ENCODE measurements at regions not wholly inside any gene's neighbourhood (a gene's known extent, or its start where the extent isn't known, plus 50 kb on each side); places are given as distances from the start of the nearest gene placed in this dataset.
"Not testable (repeated sequence)": the region's sequence is repeated elsewhere in the genome, so short reads cannot be mapped to it uniquely, and the experiment has no call there.

DNA sequence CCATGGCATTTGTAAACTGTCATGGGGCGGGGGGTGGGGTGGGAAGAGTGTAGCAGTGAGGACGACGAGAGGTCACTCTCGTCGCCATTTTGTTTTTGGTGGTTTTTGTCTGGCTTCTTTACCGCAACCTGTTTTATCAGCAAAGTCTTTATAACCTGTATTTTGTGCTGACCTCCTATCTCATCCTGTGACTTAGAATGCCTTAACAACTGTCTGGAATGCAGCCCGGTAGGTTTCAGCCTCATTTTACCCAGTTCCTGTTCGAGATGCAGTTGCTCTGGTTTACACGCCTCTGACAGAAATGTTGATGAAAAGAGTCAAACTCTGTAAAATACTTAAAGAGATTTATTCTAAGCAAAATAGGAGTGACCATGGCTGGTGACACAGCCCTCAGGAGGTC is 852.0 kb downstream of the DACH1 start:
- no peak overlapping the region for H3K27ac ChIP-seq (ENCODE audit: low read depth, low read length)
- H3K27me3 ChIP-seq (ENCODE audit: control insufficient read depth, insufficient read depth, low read length), result no peaks in the 10 kb centered on the region
- H3K4me3 ChIP-seq (ENCODE audit: low read length), result no peak overlapping the region
- no peaks in the 10 kb centered on the region for H3K4me1 ChIP-seq (ENCODE audit: control insufficient read depth, insufficient read depth, low read length)
- H3K36me3 ChIP-seq (ENCODE audit: control insufficient read depth, insufficient read depth, low read length), result no peaks in the 10 kb centered on the region
- H3K9ac ChIP-seq (ENCODE audit: low read length), result no peak overlapping the region

DNA sequence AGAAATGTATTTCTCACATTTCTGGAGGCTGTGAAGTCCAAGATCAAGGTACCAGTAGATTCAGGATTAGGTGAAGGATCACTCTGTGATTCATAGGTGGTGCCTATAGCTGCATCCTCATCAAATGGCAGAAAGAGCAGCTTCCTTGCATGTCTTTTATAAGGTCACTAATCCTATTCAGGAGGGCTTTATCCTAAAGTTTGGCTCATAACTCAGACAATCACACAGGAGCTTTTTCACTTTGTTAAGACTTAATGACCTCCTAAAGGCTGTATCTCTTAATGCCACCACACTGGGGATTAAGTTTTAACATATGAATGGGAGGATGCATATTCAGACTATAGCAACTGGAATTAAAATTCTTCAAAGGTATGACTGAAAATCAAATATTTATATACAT is 861.1 kb downstream of the DACH1 start:
- Histone ChIP-seq H3K27me3 (ENCODE audit: control insufficient read depth, insufficient read depth, low read length) (no peaks in the 10 kb centered on the region), H3K4me1 (ENCODE audit: control insufficient read depth, insufficient read depth, low read length) (no peaks in the 10 kb centered on the region), H3K27ac (ENCODE audit: low read depth, low read length) (no peak overlapping the region), H3K36me3 (ENCODE audit: control insufficient read depth, insufficient read depth, low read length) (no peaks in the 10 kb centered on the region), H3K9ac (ENCODE audit: low read length) (no peak overlapping the region), H3K4me3 (ENCODE audit: low read length) (no peak overlapping the region)

DNA sequence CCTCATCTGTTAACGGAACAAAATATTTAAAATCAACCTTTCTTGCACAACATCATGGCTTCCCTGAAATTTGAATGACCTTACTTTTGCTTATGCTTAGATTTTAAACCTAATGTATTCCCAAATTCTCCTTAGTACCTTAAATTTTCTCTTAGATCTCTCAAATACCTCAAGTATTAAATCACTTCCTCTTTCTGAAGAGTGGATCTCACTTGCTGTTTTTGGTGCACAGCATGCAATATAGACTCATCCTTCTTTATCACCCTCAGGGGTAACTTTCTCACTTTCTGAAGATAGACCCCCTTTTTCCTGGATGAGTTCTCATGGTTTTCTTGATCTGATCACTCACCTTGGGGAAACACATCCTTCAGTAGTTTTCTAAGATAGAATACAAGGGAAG is 871.7 kb downstream of the DACH1 start:
- Histone ChIP-seq H3K36me3 (ENCODE audit: control insufficient read depth, insufficient read depth, low read length) (no peaks in the 10 kb centered on the region), H3K27ac (ENCODE audit: low read depth, low read length) (no peak overlapping the region), H3K4me3 (ENCODE audit: low read length) (no peak overlapping the region), H3K9ac (ENCODE audit: low read length) (no peak overlapping the region), H3K27me3 (ENCODE audit: control insufficient read depth, insufficient read depth, low read length) (no peaks in the 10 kb centered on the region), H3K4me1 (ENCODE audit: control insufficient read depth, insufficient read depth, low read length) (no peaks in the 10 kb centered on the region)

DNA sequence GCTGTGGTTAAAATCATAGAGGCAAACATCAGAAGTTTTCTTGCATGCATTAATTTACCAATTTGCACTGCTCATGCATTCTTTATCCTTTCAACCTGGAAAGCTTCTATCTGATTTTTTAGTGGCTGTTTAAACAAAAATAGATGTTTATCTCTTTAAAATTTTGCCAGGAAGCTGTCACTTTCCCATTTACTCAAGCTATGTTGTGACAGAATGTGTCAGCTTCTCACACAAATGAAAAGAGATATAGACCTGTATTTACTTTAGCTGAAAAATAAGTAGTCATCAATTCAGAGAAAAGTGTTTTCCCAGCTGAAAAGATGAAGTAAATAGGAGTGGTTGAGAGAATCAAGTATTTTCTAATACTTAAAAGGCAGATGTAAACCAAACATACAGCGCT is 872.8 kb downstream of the DACH1 start:
- no peak overlapping the region for H3K4me3 ChIP-seq (ENCODE audit: low read length)
- no peak overlapping the region for H3K27ac ChIP-seq (ENCODE audit: low read depth, low read length)
- no peaks in the 10 kb centered on the region for H3K4me1 ChIP-seq (ENCODE audit: control insufficient read depth, insufficient read depth, low read length)
- H3K9ac ChIP-seq (ENCODE audit: low read length), result no peak overlapping the region
- H3K36me3 ChIP-seq (ENCODE audit: control insufficient read depth, insufficient read depth, low read length), result no peaks in the 10 kb centered on the region
- no peaks in the 10 kb centered on the region for H3K27me3 ChIP-seq (ENCODE audit: control insufficient read depth, insufficient read depth, low read length)

- no peaks in the 10 kb centered on the region for H3K36me3 ChIP-seq (ENCODE audit: control insufficient read depth, insufficient read depth, low read length)
- H3K4me1 ChIP-seq (ENCODE audit: control insufficient read depth, insufficient read depth, low read length), result no peaks in the 10 kb centered on the region
- no peak overlapping the region for H3K27ac ChIP-seq (ENCODE audit: low read depth, low read length)
These were observed 878.8 kb upstream of the KLHL1 start for GRCh38 chr13:70987043-70987442.

DNA sequence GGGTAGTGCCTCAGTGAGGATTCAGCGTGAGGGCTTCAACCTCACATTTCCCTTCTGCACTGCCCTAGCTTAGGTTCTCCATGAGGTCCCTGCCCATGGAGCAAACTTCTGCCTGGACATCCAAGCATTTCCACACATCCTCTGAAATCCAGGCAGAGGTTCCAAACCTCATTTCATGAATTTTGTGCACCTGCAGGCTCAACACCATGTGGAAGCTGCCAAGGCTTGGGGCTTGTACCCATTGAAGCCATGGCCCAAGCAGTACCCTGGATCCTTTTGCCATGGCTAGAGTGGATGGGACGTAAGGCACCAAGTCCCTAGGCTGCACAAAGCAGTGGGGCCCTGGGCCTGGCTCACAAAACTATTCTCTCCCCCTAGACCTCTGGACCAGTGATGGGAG is 877.1 kb upstream of the KLHL1 start:
- H3K36me3 ChIP-seq (ENCODE audit: control insufficient read depth, insufficient read depth, low read length), result no peaks in the 10 kb centered on the region
- H3K9ac ChIP-seq (ENCODE audit: low read length), result no peak overlapping the region
- no peak overlapping the region for H3K4me3 ChIP-seq (ENCODE audit: low read length)
- no peaks in the 10 kb centered on the region for H3K4me1 ChIP-seq (ENCODE audit: control insufficient read depth, insufficient read depth, low read length)
- no peak overlapping the region for H3K27ac ChIP-seq (ENCODE audit: low read depth, low read length)
- H3K27me3 ChIP-seq (ENCODE audit: control insufficient read depth, insufficient read depth, low read length), result no peaks in the 10 kb centered on the region

More at GRCh38 chr13:70987043-70987442, 878.8 kb upstream of the KLHL1 start:
- no peak overlapping the region for H3K4me3 ChIP-seq (ENCODE audit: low read length)
- no peak overlapping the region for H3K9ac ChIP-seq (ENCODE audit: low read length)
- no peaks in the 10 kb centered on the region for H3K27me3 ChIP-seq (ENCODE audit: control insufficient read depth, insufficient read depth, low read length)

GRCh38 chr13:70981219-70981618 is 873.0 kb upstream of the KLHL1 start:
- H3K4me3 ChIP-seq (ENCODE audit: low read length); H3K27me3 ChIP-seq (ENCODE audit: control insufficient read depth, insufficient read depth, low read length); H3K4me1 ChIP-seq (ENCODE audit: control insufficient read depth, insufficient read depth, low read length); H3K36me3 ChIP-seq (ENCODE audit: control insufficient read depth, insufficient read depth, low read length); H3K27ac ChIP-seq (ENCODE audit: low read depth, low read length); H3K9ac ChIP-seq (ENCODE audit: low read length): not testable (repeated sequence)

DNA sequence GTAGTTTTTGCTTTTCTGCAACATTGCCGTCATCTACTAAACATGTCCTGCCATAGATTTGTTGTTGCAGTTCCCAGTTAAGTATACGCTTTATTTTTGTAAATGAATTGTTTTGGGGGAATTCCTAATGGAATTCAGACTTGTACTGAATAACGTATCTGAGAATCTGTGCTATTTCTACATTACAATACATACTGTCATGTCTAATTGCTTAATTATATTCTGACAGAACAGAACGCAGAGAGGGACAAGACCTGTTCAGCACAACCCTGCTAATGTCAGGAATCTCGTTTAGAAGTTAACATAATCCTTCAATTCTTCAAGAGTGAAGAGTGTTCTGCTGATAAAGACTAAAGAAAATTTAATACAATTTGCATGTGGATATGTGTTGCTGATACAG is 861.1 kb upstream of the KLHL1 start:
- Histone ChIP-seq H3K27ac (ENCODE audit: low read depth, low read length) (no peak overlapping the region), H3K4me1 (ENCODE audit: control insufficient read depth, insufficient read depth, low read length) (no peaks in the 10 kb centered on the region), H3K4me3 (ENCODE audit: low read length) (no peak overlapping the region), H3K9ac (ENCODE audit: low read length) (no peak overlapping the region), H3K27me3 (ENCODE audit: control insufficient read depth, insufficient read depth, low read length) (no peaks in the 10 kb centered on the region), H3K36me3 (ENCODE audit: control insufficient read depth, insufficient read depth, low read length) (no peaks in the 10 kb centered on the region)

GRCh38 chr13:70967564-70967963 is 859.3 kb upstream of the KLHL1 start:
- no peak overlapping the region for H3K27ac ChIP-seq (ENCODE audit: low read depth, low read length)
- no peaks in the 10 kb centered on the region for H3K27me3 ChIP-seq (ENCODE audit: control insufficient read depth, insufficient read depth, low read length)
- H3K4me3 ChIP-seq (ENCODE audit: low read length), result no peak overlapping the region
- no peaks in the 10 kb centered on the region for H3K36me3 ChIP-seq (ENCODE audit: control insufficient read depth, insufficient read depth, low read length)
- H3K4me1 ChIP-seq (ENCODE audit: control insufficient read depth, insufficient read depth, low read length), result no peaks in the 10 kb centered on the region
- no peak overlapping the region for H3K9ac ChIP-seq (ENCODE audit: low read length)

GRCh38 chr13:70964874-70965273 is 856.6 kb upstream of the KLHL1 start:
- no peak overlapping the region for H3K9ac ChIP-seq (ENCODE audit: low read length)
- H3K36me3 ChIP-seq (ENCODE audit: control insufficient read depth, insufficient read depth, low read length), result no peaks in the 10 kb centered on the region
- no peak overlapping the region for H3K4me3 ChIP-seq (ENCODE audit: low read length)
- no peaks in the 10 kb centered on the region for H3K4me1 ChIP-seq (ENCODE audit: control insufficient read depth, insufficient read depth, low read length)
- H3K27ac ChIP-seq (ENCODE audit: low read depth, low read length), result no peak overlapping the region
- no peaks in the 10 kb centered on the region for H3K27me3 ChIP-seq (ENCODE audit: control insufficient read depth, insufficient read depth, low read length)

- H3K27me3 ChIP-seq (ENCODE audit: control insufficient read depth, insufficient read depth, low read length), result no peaks in the 10 kb centered on the region
- no peaks in the 10 kb centered on the region for H3K4me1 ChIP-seq (ENCODE audit: control insufficient read depth, insufficient read depth, low read length)
- no peaks in the 10 kb centered on the region for H3K36me3 ChIP-seq (ENCODE audit: control insufficient read depth, insufficient read depth, low read length)
- no peak overlapping the region for H3K9ac ChIP-seq (ENCODE audit: low read length)
- H3K4me3 ChIP-seq (ENCODE audit: low read length), result no peak overlapping the region
- H3K27ac ChIP-seq (ENCODE audit: low read depth, low read length), result no peak overlapping the region
These were observed 855.9 kb upstream of the KLHL1 start for GRCh38 chr13:70964124-70964523.

- Histone ChIP-seq H3K9ac (ENCODE audit: low read length) (no peak overlapping the region), H3K4me3 (ENCODE audit: low read length) (no peak overlapping the region), H3K27ac (ENCODE audit: low read depth, low read length) (no peak overlapping the region), H3K27me3 (ENCODE audit: control insufficient read depth, insufficient read depth, low read length) (no peaks in the 10 kb centered on the region), H3K36me3 (ENCODE audit: control insufficient read depth, insufficient read depth, low read length) (no peaks in the 10 kb centered on the region), H3K4me1 (ENCODE audit: control insufficient read depth, insufficient read depth, low read length) (no peaks in the 10 kb centered on the region)
These were observed 852.7 kb upstream of the KLHL1 start for GRCh38 chr13:70960841-70961443.

DNA sequence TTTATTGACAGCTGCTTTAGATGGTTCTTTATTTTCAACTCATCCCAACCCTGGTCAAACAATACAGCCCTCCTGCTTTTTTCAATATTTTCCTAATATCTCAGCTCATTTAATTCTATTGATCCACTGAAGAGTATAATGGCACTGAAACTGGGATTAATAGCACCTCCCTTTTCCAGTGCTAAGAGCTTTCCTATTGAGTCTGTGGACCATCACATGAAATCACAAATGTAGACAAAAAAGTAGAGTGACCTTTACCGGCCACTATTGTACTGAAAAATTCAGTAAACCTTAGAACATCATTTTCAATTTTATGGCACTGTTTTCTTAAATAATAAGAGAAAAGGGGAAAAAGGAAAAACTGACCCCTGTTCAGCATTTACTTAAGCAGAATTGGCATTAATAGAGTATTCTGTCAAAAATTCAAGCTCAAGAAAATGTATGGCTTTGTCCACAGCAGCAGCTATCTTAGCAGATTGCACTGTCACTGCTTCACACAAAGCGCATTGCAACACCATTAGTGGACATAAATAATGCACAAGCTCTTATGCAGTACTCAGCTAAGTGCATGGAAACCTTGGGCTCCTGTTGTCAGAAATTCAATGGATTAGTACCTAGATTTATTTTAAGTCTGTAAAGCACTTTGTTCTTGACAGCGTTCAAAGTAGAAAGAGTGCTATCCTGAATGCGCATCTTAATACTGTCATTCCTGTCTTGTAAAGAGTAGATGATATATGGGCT is 851.0 kb upstream of the KLHL1 start:
- no peaks in the 10 kb centered on the region for H3K27me3 ChIP-seq (ENCODE audit: control insufficient read depth, insufficient read depth, low read length)
- no peaks in the 10 kb centered on the region for H3K36me3 ChIP-seq (ENCODE audit: control insufficient read depth, insufficient read depth, low read length)
- H3K27ac ChIP-seq (ENCODE audit: low read depth, low read length), result no peak overlapping the region
- H3K4me3 ChIP-seq (ENCODE audit: low read length), result no peak overlapping the region
- no peaks in the 10 kb centered on the region for H3K4me1 ChIP-seq (ENCODE audit: control insufficient read depth, insufficient read depth, low read length)
- no peak overlapping the region for H3K9ac ChIP-seq (ENCODE audit: low read length)
